Ovary (tissue), 7 donors: ENCODE measurements at regions not wholly inside any gene's neighbourhood (a gene's known extent, or its start where the extent isn't known, plus 50 kb on each side); places are given as distances from the start of the nearest gene placed in this dataset.

Source experiments
- DNase-seq, 5 donors: peaks; one replicate each; pipeline ENCODE4 v3.0.0-alpha.2; 2019 to 2020
- H3K27ac ChIP-seq, 2 donors: fragments of 200-600 bp; one replicate each; pipeline versions ENCODE4 v1.5.1 to v1.8.0; 2019 to 2022
- H3K27me3 ChIP-seq: fragments of 200-600 bp; one replicate; pipeline ENCODE4 v1.8.0; 2022
- H3K36me3 ChIP-seq: fragments of 200-600 bp; sonication (generic); one replicate; pipeline ENCODE4 v1.5.1; 2019
- H3K4me1 ChIP-seq: one replicate; pipeline ENCODE4 v1.8.1; 2013; ENCODE audit warnings: mild to moderate bottlenecking, moderate library complexity; ENCODE audit not compliant: insufficient read depth
- H3K4me3 ChIP-seq: fragments of 200-600 bp; sonication (generic); one replicate; pipeline ENCODE4 v1.5.1; 2017
- H3K9me3 ChIP-seq, 2 donors: fragments of 200-600 bp in 1 of 2; sonication (generic) in 1 of 2; one replicate each; pipeline versions ENCODE4 v1.5.1 to v1.8.1; 2013 to 2019; ENCODE audit warnings: mild to moderate bottlenecking in 1 of 2, moderate library complexity in 1 of 2
- EP300 ChIP-seq: sonication (generic); formaldehyde crosslinking; IDR thresholded peaks from one replicate; pipeline ENCODE4 v1.6.1; 2017; ENCODE audit warnings: antibody characterized with exemption
- POLR2A ChIP-seq: fragments of 450-650 bp; IDR thresholded peaks from one replicate; pipeline ENCODE4 v1.6.1; 2017; ENCODE audit warnings: antibody characterized with exemption, mild to moderate bottlenecking, moderate library complexity
- WGBS, 3 donors: extraction: QIAGEN DNeasy Blood & Tissue Kit in 1 of 3; methylation state at CpG; one replicate each; pipeline versions ENCODE4 v1.1.5 to v1.1.7; 2013 to 2017; 5-methylcytosine and 5-hydroxymethylcytosine counted together
- intact Hi-C, 4 donors: fragments of 100-400 bp; cut with DNase I; formaldehyde crosslinking; loops; one replicate each; pipeline versions ENCODE4 v1.11.0 to v1.15.1; 2022 to 2023
- TF ChIP-seq, protein P1 (sequence below), 3 donors: fragments of 450-650 bp in 2 of 3; fragments of 200-600 bp in 1 of 3; IDR thresholded peaks; one replicate each; pipeline versions ENCODE4 v1.5.1 to v1.8.0; 2016 to 2022; ENCODE audit warnings: antibody characterized with exemption in 3 of 3, mild to moderate bottlenecking in 1 of 3
- donor health status: DM: no; HTN: no; CAD: no; lungs with moderate emphysema.
- donor health status: DM: no; HTN: no; CAD: no.
- donor health status: Bipolar disorder and iron deficiency.
- donor health status: DM: no; HTN: no; CAD: no.
- donor health status: DM: yes; HTN: yes; CAD: no.

DNA sequence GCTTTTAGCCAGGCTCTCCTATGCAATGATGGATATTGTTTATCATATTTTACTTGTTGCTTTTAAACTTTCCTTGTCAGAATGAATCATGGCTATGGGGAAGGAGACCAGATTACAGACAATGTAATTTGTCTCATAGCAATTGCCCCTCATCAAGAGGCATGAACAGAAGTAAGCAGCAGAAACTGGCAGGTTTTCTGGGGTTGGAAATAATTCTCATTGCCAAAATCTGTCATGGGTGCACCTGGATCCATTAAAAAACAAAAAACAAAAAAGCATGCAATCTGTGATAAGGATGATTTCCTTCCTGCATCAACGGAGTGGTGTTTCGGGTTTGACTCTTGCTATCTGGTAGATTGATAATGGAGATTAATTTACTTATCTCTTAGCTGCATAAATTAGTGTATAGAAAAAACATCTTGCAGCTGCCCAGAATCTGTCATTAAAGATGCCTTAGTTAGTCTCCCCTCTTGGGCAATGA, 419.6 kb downstream of the SOX11 start:
- no peak for TF ChIP-seq EP300
- TF ChIP-seq, protein P1, sequence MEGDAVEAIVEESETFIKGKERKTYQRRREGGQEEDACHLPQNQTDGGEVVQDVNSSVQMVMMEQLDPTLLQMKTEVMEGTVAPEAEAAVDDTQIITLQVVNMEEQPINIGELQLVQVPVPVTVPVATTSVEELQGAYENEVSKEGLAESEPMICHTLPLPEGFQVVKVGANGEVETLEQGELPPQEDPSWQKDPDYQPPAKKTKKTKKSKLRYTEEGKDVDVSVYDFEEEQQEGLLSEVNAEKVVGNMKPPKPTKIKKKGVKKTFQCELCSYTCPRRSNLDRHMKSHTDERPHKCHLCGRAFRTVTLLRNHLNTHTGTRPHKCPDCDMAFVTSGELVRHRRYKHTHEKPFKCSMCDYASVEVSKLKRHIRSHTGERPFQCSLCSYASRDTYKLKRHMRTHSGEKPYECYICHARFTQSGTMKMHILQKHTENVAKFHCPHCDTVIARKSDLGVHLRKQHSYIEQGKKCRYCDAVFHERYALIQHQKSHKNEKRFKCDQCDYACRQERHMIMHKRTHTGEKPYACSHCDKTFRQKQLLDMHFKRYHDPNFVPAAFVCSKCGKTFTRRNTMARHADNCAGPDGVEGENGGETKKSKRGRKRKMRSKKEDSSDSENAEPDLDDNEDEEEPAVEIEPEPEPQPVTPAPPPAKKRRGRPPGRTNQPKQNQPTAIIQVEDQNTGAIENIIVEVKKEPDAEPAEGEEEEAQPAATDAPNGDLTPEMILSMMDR (IDR thresholded peaks at IDR 0.05) = no peak
- no peak for TF ChIP-seq POLR2A
- no peaks in the 10 kb centered on the region for H3K9me3 ChIP-seq
- DNase-seq = no peak
- intact Hi-C loops = no loop called here
- no peaks in the 10 kb centered on the region for H3K27me3 ChIP-seq
- no peaks in the 10 kb centered on the region for H3K4me1 ChIP-seq
- H3K36me3 ChIP-seq = no peaks in the 10 kb centered on the region
- 8 to 22% (median 11%) methylated on average over 2 of the region's 2 CpGs for WGBS, 3 donors
- H3K27ac ChIP-seq = no peak overlapping the region
- no peak overlapping the region for H3K4me3 ChIP-seq

DNA sequence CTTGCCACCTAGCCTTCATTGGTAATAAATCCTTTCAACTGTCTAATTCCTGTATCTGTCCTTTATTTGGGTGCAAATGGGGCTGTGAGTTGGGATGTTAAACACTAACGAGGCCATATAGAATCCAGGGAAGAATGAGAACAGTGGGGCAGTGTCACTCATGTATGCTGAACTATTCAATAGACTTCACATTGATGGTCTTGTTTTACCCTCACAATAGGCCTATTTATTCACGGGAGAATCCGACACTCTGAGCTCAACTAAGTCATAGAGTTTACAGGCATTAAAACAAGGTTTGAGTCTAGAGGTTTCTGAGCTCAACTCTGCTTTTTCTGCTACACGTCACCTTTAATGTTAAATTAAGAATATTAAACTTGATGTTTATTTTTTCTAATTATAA, 421.6 kb downstream of the SOX11 start:
- no peaks in the 10 kb centered on the region for H3K9me3 ChIP-seq
- no peak overlapping the region for H3K27ac ChIP-seq
- no peak overlapping the region for H3K4me3 ChIP-seq
- WGBS, 3 donors = 83 to 88% (median 86%) methylated on average over 4 of the region's 4 CpGs
- H3K27me3 ChIP-seq = no peaks in the 10 kb centered on the region
- no peaks in the 10 kb centered on the region for H3K36me3 ChIP-seq
- DNase-seq = no peak
- no peaks in the 10 kb centered on the region for H3K4me1 ChIP-seq
- intact Hi-C loops = no loop called here
- TF ChIP-seq, protein P1 (IDR thresholded peaks at IDR 0.05) = no peak
- TF ChIP-seq POLR2A (no peak), EP300 (no peak)

DNA sequence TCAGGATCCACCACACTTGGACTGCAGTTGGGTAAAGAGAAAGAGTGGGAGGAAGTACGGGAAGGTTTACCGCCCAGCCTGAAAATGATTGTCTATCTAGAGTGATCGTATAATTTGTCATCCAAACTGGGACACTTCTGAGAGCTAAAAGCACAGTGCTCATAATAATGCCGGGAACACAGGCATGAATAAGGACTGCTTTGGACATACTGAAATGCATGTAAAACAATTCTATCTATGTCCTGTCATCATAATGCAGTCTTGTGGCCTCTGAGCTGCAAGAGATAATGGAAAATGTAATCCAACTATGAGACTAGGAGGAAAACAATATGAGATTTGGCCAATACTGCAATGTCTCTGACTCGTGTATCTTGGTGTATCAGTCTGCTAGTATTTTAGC, 435.5 kb downstream of the SOX11 start:
- 79 to 88% (median 87%) methylated on average over 5 of the region's 5 CpGs for WGBS, 3 donors
- intact Hi-C loops = no loop called here
- Histone ChIP-seq H3K4me3 (no peak overlapping the region), H3K36me3 (no peaks in the 10 kb centered on the region), H3K27ac (no peak overlapping the region), H3K27me3 (no peaks in the 10 kb centered on the region), H3K9me3 (no peaks in the 10 kb centered on the region), H3K4me1 (no peaks in the 10 kb centered on the region)
- DNase-seq = no peak
- TF ChIP-seq POLR2A = no peak
- TF ChIP-seq, protein P1 (IDR thresholded peaks at IDR 0.05) = no peak
- TF ChIP-seq EP300 = no peak

DNA sequence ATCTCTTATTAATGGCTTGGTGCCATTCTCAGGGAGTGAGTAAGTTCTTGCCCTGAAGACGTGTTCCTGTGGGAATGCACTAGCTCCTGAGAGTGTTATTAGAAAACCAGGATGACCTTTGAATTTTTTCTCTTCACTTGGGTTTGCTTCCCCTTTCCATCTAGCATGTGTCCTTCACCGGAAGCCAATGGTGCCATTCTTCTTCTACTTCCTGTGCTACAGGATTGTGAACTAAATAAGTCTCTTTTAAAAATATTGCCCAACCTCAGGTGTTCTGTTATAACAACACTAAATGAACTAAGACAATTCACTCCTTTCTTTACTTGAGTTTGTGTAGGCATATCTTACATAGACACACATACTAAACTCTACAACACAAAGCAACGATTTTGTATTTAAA, 447.0 kb downstream of the SOX11 start:
- WGBS, 3 donors = 80 to 82% (median 81%) methylated on average over 3 of the region's 3 CpGs
- no peak overlapping the region for H3K4me3 ChIP-seq
- intact Hi-C loops = no loop called here
- DNase-seq = no peak
- no peaks in the 10 kb centered on the region for H3K27me3 ChIP-seq
- H3K4me1 ChIP-seq = no peaks in the 10 kb centered on the region
- no peak overlapping the region for H3K27ac ChIP-seq
- H3K9me3 ChIP-seq = no peaks in the 10 kb centered on the region
- H3K36me3 ChIP-seq = no peaks in the 10 kb centered on the region
- TF ChIP-seq EP300 = no peak
- no peak for TF ChIP-seq POLR2A
- TF ChIP-seq, protein P1 (IDR thresholded peaks at IDR 0.05) = no peak

DNA sequence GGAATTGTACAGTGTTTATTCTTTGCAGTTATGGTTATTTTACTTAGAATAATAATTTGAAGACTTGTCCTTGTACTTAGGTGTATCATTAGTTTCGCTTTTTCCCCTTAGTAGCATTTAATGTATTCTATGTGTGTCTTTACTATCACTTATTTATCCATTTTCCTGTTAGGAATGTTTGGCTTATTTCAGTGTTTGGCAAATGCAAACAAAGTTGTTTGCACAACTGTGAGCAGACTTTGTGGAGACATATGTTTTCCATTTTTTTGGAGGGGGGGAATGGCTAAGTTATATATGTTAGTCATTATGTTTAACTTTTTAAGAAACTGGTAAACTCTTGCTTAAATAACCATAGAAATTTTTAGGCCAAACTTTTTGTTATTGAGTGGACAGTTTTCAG, 447.7 kb downstream of the SOX11 start:
- 48 to 82% (median 54%) methylated on average over 1 of the region's 1 CpG for WGBS, 3 donors
- no peak for DNase-seq
- H3K4me3 ChIP-seq = no peak overlapping the region
- TF ChIP-seq POLR2A (no peak), EP300 (no peak)
- TF ChIP-seq, protein P1 (IDR thresholded peaks at IDR 0.05) = no peak
- H3K4me1 ChIP-seq = no peaks in the 10 kb centered on the region
- intact Hi-C loops = no loop called here
- H3K27me3 ChIP-seq = no peaks in the 10 kb centered on the region
- no peak overlapping the region for H3K27ac ChIP-seq
- H3K36me3 ChIP-seq = no peaks in the 10 kb centered on the region
- no peaks in the 10 kb centered on the region for H3K9me3 ChIP-seq
